ENCODE measurements at regions not wholly inside any gene's neighbourhood (a gene's known extent, or its start where the extent isn't known, plus 50 kb on each side); places are given as distances from the start of the nearest gene placed in this dataset.

- 66% methylated on average over 5 of the region's 5 CpGs for WGBS (ENCODE audit: low lambda C conversion rate, missing lambda C conversion rate)
- Histone ChIP-seq H3K79me2 (no peaks in the 10 kb centered on the region), H3K9me2 (replicated peaks; ENCODE audit: insufficient read depth) (no peaks in the 10 kb centered on the region), H3K36me3 (replicated peaks; ENCODE audit: insufficient read depth, low read depth) (no peaks in the 10 kb centered on the region), H3K4me2 (no peak overlapping the region), H3K27me3 (no peaks in the 10 kb centered on the region), H3K4me1 (ENCODE audit: insufficient read depth) (no peaks in the 10 kb centered on the region), H3K27ac (no peak overlapping the region), H4K20me1 (ENCODE audit: insufficient read depth, poor library complexity, severe bottlenecking) (no peaks in the 10 kb centered on the region), H2AFZ (no peak overlapping the region), H3K4me3 (no peak overlapping the region), H3K9me3 (ENCODE audit: low read depth) (no peaks in the 10 kb centered on the region)
- TF ChIP-seq EZH2phosphoT487 (IDR thresholded peaks at IDR 0.05; ENCODE audit: low read depth, severe bottlenecking, unreplicated experiment): no peak
- TF ChIP-seq EZH2 (IDR thresholded peaks at IDR 0.05; ENCODE audit: borderline replicate concordance): no peak
- TF ChIP-seq CTCF (IDR thresholded peaks at IDR 0.05; ENCODE audit: poor library complexity): no peak
- no peak for DNase-seq (ENCODE audit: low spot score)
Observed at GRCh38 chr6:166055801-166056200, 111.8 kb downstream of the TBXT start.

GRCh38 chr6:166052837-166053236, 114.8 kb downstream of the TBXT start:
- H3K9me3 ChIP-seq (ENCODE audit: low read depth): no peaks in the 10 kb centered on the region
- TF ChIP-seq CTCF (IDR thresholded peaks at IDR 0.05; ENCODE audit: poor library complexity): no peak
- TF ChIP-seq EZH2 (IDR thresholded peaks at IDR 0.05; ENCODE audit: borderline replicate concordance): no peak
- TF ChIP-seq EZH2phosphoT487 (IDR thresholded peaks at IDR 0.05; ENCODE audit: low read depth, severe bottlenecking, unreplicated experiment): no peak
- no peaks in the 10 kb centered on the region for H3K79me2 ChIP-seq
- no peaks in the 10 kb centered on the region for H3K27me3 ChIP-seq
- H2AFZ ChIP-seq: no peak overlapping the region
- no peaks in the 10 kb centered on the region for H3K36me3 ChIP-seq (replicated peaks; ENCODE audit: insufficient read depth, low read depth)
- no peak for DNase-seq (ENCODE audit: low spot score)
- H3K27ac ChIP-seq: no peak overlapping the region
- H3K4me2 ChIP-seq: no peak overlapping the region
- no peaks in the 10 kb centered on the region for H3K9me2 ChIP-seq (replicated peaks; ENCODE audit: insufficient read depth)
- no peaks in the 10 kb centered on the region for H4K20me1 ChIP-seq (ENCODE audit: insufficient read depth, poor library complexity, severe bottlenecking)
- H3K4me1 ChIP-seq (ENCODE audit: insufficient read depth): no peaks in the 10 kb centered on the region
- H3K4me3 ChIP-seq: no peak overlapping the region

- no peak for DNase-seq (ENCODE audit: low spot score)
- Histone ChIP-seq H3K9me2 (replicated peaks; ENCODE audit: insufficient read depth) (no peaks in the 10 kb centered on the region), H3K4me3 (no peak overlapping the region), H3K4me1 (ENCODE audit: insufficient read depth) (no peaks in the 10 kb centered on the region), H3K79me2 (no peaks in the 10 kb centered on the region), H2AFZ (no peak overlapping the region), H4K20me1 (ENCODE audit: insufficient read depth, poor library complexity, severe bottlenecking) (no peaks in the 10 kb centered on the region), H3K27ac (no peak overlapping the region), H3K27me3 (no peaks in the 10 kb centered on the region), H3K4me2 (no peak overlapping the region), H3K9me3 (ENCODE audit: low read depth) (no peaks in the 10 kb centered on the region), H3K36me3 (replicated peaks; ENCODE audit: insufficient read depth, low read depth) (no peaks in the 10 kb centered on the region)
- TF ChIP-seq CTCF (IDR thresholded peaks at IDR 0.05; ENCODE audit: poor library complexity) (no peak), EZH2phosphoT487 (IDR thresholded peaks at IDR 0.05; ENCODE audit: low read depth, severe bottlenecking, unreplicated experiment) (no peak), EZH2 (IDR thresholded peaks at IDR 0.05; ENCODE audit: borderline replicate concordance) (no peak)
- 66% methylated on average over 4 of the region's 4 CpGs for WGBS (ENCODE audit: low lambda C conversion rate, missing lambda C conversion rate)
Observed at GRCh38 chr6:166050559-166050958, 117.1 kb downstream of the TBXT start.

- Histone ChIP-seq H4K20me1 (ENCODE audit: insufficient read depth, poor library complexity, severe bottlenecking) (no peaks in the 10 kb centered on the region), H3K9me3 (ENCODE audit: low read depth) (no peaks in the 10 kb centered on the region), H3K4me3 (no peak overlapping the region), H3K4me2 (no peak overlapping the region), H3K79me2 (no peaks in the 10 kb centered on the region), H3K27ac (no peak overlapping the region), H3K27me3 (no peaks in the 10 kb centered on the region), H2AFZ (no peak overlapping the region), H3K36me3 (replicated peaks; ENCODE audit: insufficient read depth, low read depth) (no peaks in the 10 kb centered on the region), H3K4me1 (ENCODE audit: insufficient read depth) (no peaks in the 10 kb centered on the region), H3K9me2 (replicated peaks; ENCODE audit: insufficient read depth) (no peaks in the 10 kb centered on the region)
- TF ChIP-seq CTCF (IDR thresholded peaks at IDR 0.05; ENCODE audit: poor library complexity): no peak
- TF ChIP-seq EZH2phosphoT487 (IDR thresholded peaks at IDR 0.05; ENCODE audit: low read depth, severe bottlenecking, unreplicated experiment): no peak
- TF ChIP-seq EZH2 (IDR thresholded peaks at IDR 0.05; ENCODE audit: borderline replicate concordance): no peak
- no peak for DNase-seq (ENCODE audit: low spot score)
- WGBS (ENCODE audit: low lambda C conversion rate, missing lambda C conversion rate): 95% methylated on average over 1 of the region's 1 CpG
Observed at GRCh38 chr6:166046982-166047381, 120.7 kb downstream of the TBXT start.

Measured in hepatocyte (in vitro differentiated cells).